ENCODE measurements at regions not wholly inside any gene's neighbourhood (a gene's known extent, or its start where the extent isn't known, plus 50 kb on each side); places are given as distances from the start of the nearest gene placed in this dataset.
"Not testable (repeated sequence)": the region's sequence is repeated elsewhere in the genome, so short reads cannot be mapped to it uniquely, and the experiment has no call there.

GRCh38 chrX:13821-14443 is 267.2 kb upstream of the PLCXD1 start:
- TF ChIP-seq, protein P1, sequence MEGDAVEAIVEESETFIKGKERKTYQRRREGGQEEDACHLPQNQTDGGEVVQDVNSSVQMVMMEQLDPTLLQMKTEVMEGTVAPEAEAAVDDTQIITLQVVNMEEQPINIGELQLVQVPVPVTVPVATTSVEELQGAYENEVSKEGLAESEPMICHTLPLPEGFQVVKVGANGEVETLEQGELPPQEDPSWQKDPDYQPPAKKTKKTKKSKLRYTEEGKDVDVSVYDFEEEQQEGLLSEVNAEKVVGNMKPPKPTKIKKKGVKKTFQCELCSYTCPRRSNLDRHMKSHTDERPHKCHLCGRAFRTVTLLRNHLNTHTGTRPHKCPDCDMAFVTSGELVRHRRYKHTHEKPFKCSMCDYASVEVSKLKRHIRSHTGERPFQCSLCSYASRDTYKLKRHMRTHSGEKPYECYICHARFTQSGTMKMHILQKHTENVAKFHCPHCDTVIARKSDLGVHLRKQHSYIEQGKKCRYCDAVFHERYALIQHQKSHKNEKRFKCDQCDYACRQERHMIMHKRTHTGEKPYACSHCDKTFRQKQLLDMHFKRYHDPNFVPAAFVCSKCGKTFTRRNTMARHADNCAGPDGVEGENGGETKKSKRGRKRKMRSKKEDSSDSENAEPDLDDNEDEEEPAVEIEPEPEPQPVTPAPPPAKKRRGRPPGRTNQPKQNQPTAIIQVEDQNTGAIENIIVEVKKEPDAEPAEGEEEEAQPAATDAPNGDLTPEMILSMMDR (conservative IDR thresholded peaks at IDR 0.05), result not testable (repeated sequence)
- TF ChIP-seq ZFX (IDR thresholded peaks at IDR 0.05), result not testable (repeated sequence)
